ENCODE measurements at regions not wholly inside any gene's neighbourhood (a gene's known extent, or its start where the extent isn't known, plus 50 kb on each side); places are given as distances from the start of the nearest gene placed in this dataset.

DNA sequence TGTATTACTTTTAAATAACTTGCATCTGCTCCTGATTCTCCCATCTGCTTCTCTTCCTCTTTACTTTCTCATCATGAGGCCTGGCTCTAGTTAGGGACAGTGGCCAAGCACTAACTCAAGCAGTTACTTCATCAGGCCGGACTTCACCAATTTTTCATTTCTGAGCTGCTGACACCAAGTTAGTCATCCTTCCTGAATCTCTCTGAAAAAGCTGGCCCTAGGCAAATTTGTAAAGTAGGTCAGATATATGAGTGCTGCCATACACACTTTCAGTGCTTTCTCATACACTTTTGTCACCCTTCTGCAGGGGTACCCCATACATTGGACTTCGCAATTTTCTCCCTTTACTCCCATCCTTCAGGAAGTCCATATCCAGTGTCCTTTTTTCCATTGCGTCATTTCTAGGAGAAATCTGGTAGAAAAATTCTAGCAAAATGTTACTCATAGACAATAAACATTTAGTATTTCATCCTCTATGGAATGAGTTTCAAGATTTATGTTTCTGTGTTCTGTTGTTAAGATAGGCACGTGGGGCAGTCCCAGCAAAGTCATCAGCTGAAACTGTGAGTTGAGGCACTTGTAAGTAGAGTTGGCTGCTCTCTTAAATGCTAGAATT, 276.8 kb upstream of the TMPO start:
- peaks cover 0 to 12% (median 0%) of the 10 kb centered on the region in 5 donors for H3K4me1 ChIP-seq (ENCODE audit: control insufficient read depth in 5 of 5, insufficient read depth in 5 of 5, low read length in 5 of 5)
- peaks cover 0 to 3% (median 0%) of the 10 kb centered on the region in 4 donors for H3K9me3 ChIP-seq (ENCODE audit: control insufficient read depth in 4 of 4, insufficient read depth in 3 of 4, low read length in 3 of 4)
- ATAC-seq (ENCODE audit: insufficient read depth, low FRiP score) (peak; percentile 41), DNase-seq (peak in 2 of 3 donors; percentile 53 to 77)
- no peak overlapping the region for H3K4me3 ChIP-seq
- H3K9ac ChIP-seq (ENCODE audit: insufficient read depth in 1 of 2, low read length in 2 of 2), result no peak overlapping the region
- no peak overlapping the region for H3K27ac ChIP-seq (ENCODE audit: low read depth in 1 of 2, low read length in 1 of 2)
- WGBS, 2 donors, result 72 to 77% methylated on average over 4 of the region's 4 CpGs
- H3K27me3 ChIP-seq (ENCODE audit: control insufficient read depth in 3 of 3, insufficient read depth in 3 of 3, low read length in 2 of 3), result peaks cover 0 to 8% (median 7%) of the 10 kb centered on the region in 3 donors
- no peaks in the 10 kb centered on the region for H3K36me3 ChIP-seq (ENCODE audit: control insufficient read depth in 4 of 4, insufficient read depth in 4 of 4, low read length in 4 of 4)
- TF ChIP-seq, protein P1, sequence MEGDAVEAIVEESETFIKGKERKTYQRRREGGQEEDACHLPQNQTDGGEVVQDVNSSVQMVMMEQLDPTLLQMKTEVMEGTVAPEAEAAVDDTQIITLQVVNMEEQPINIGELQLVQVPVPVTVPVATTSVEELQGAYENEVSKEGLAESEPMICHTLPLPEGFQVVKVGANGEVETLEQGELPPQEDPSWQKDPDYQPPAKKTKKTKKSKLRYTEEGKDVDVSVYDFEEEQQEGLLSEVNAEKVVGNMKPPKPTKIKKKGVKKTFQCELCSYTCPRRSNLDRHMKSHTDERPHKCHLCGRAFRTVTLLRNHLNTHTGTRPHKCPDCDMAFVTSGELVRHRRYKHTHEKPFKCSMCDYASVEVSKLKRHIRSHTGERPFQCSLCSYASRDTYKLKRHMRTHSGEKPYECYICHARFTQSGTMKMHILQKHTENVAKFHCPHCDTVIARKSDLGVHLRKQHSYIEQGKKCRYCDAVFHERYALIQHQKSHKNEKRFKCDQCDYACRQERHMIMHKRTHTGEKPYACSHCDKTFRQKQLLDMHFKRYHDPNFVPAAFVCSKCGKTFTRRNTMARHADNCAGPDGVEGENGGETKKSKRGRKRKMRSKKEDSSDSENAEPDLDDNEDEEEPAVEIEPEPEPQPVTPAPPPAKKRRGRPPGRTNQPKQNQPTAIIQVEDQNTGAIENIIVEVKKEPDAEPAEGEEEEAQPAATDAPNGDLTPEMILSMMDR (IDR thresholded peaks at IDR 0.05; ENCODE audit: control extremely low read depth, extremely low read depth), result no peak

DNA sequence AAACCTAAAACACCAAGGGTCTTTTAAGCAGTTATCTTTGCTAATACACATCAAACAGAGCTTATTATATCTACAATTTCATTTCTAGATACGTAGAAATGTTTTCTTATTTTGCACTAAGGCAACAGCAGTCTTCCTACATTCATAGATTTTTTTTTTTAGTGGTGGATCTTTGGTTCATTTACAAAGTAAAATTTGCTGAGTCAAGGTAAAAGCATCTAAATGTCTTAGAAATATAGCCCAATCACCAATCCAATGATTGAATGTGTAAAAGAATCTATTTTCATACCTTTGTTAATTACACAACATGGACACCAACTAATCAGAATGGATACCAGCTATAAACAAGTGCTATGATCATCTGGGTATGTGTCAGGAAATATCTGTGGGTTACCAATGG, 272.2 kb upstream of the TMPO start:
- Histone ChIP-seq H3K27me3 (ENCODE audit: control insufficient read depth in 3 of 3, insufficient read depth in 3 of 3, low read length in 2 of 3) (peaks cover 0 to 12% (median 8%) of the 10 kb centered on the region in 3 donors), H3K27ac (ENCODE audit: low read depth in 1 of 2, low read length in 1 of 2) (no peak overlapping the region), H3K4me3 (no peak overlapping the region), H3K4me1 (ENCODE audit: control insufficient read depth in 5 of 5, insufficient read depth in 5 of 5, low read length in 5 of 5) (peaks cover 0 to 10% (median 0%) of the 10 kb centered on the region in 5 donors), H3K9me3 (ENCODE audit: control insufficient read depth in 4 of 4, insufficient read depth in 3 of 4, low read length in 3 of 4) (no peaks in the 10 kb centered on the region), H3K9ac (ENCODE audit: insufficient read depth in 1 of 2, low read length in 2 of 2) (no peak overlapping the region), H3K36me3 (ENCODE audit: control insufficient read depth in 4 of 4, insufficient read depth in 4 of 4, low read length in 4 of 4) (no peaks in the 10 kb centered on the region)
- no peak for ATAC-seq (ENCODE audit: insufficient read depth, low FRiP score)
- WGBS, 2 donors, result 83 to 92% methylated on average over 1 of the region's 1 CpG
- TF ChIP-seq, protein P1 (IDR thresholded peaks at IDR 0.05; ENCODE audit: control extremely low read depth, extremely low read depth), result no peak
- no peak for DNase-seq

DNA sequence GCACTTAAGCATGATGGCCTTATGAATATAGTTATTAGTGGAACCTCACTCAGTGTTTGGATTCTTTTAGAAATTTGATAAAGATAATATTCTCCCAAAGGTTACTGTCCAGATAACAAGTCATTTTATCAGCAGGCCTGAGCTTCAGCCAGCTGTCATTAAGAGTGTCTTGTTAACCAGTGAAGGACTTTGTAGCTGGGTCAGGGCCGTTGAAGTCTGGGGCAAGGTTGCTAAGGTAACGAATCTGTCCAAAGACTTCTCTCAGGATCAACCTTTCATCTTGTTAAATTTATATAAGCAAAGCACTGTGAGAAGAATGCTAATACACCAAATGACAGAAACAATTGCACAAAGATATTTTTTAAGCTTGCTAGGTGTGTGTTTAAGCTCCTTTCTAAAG, 271.3 kb upstream of the TMPO start:
- peaks cover 0 to under 1% (median 0%) of the 10 kb centered on the region in 5 donors for H3K4me1 ChIP-seq (ENCODE audit: control insufficient read depth in 5 of 5, insufficient read depth in 5 of 5, low read length in 5 of 5)

More for the DNA sequence above, 271.3 kb upstream of the TMPO start:
- 63 to 71% methylated on average over 2 of the region's 2 CpGs for WGBS, 2 donors
- no peak for ATAC-seq (ENCODE audit: insufficient read depth, low FRiP score)
- Histone ChIP-seq H3K27ac (ENCODE audit: low read depth in 1 of 2, low read length in 1 of 2) (no peak overlapping the region), H3K36me3 (ENCODE audit: control insufficient read depth in 4 of 4, insufficient read depth in 4 of 4, low read length in 4 of 4) (no peaks in the 10 kb centered on the region), H3K9me3 (ENCODE audit: control insufficient read depth in 4 of 4, insufficient read depth in 3 of 4, low read length in 3 of 4) (peaks cover 0 to 2% (median 0%) of the 10 kb centered on the region in 4 donors), H3K4me3 (no peak overlapping the region), H3K27me3 (ENCODE audit: control insufficient read depth in 3 of 3, insufficient read depth in 3 of 3, low read length in 2 of 3) (peaks cover 0 to 12% (median 8%) of the 10 kb centered on the region in 3 donors), H3K9ac (ENCODE audit: insufficient read depth in 1 of 2, low read length in 2 of 2) (no peak overlapping the region)
- TF ChIP-seq, protein P1 (IDR thresholded peaks at IDR 0.05; ENCODE audit: control extremely low read depth, extremely low read depth), result no peak
- no peak for DNase-seq
